GM23338 (cell line): ENCODE measurements at regions not wholly inside any gene's neighbourhood (a gene's known extent, or its start where the extent isn't known, plus 50 kb on each side); places are given as distances from the start of the nearest gene placed in this dataset.

Source experiments
- NANOG ChIP-seq: IDR thresholded peaks from 2 replicates; pipeline ENCODE4 v1.6.1; 2016; ENCODE audit warnings: antibody characterized with exemption, borderline replicate concordance
- ZNF331 ChIP-seq: fragments of 250-450 bp; sonication (Bioruptor Pico); IDR thresholded peaks from 2 replicates; pipeline ENCODE4 v1.5.0; 2020; ENCODE audit warnings: low read depth, mild to moderate bottlenecking, moderate library complexity
- TF ChIP-seq, protein P1 (sequence below): fragments of 250-450 bp; sonication (Bioruptor Pico); IDR thresholded peaks from 2 replicates; pipeline ENCODE4 v1.5.0; 2020; ENCODE audit warnings: mild to moderate bottlenecking, moderate library complexity
- TF ChIP-seq, protein P2 (sequence below), 2 experiments: fragments of 200-600 bp in 1 of 2; sonication (generic) in 1 of 2; conservative IDR thresholded peaks; 2 replicates each; pipeline versions ENCODE4 v1.5.1 to v1.6.1; 2016 to 2017; ENCODE audit warnings: antibody characterized with exemption in 2 of 2, low read depth in 2 of 2, mild to moderate bottlenecking in 2 of 2, moderate library complexity in 1 of 2
- TF ChIP-seq, protein P3 (sequence below): IDR thresholded peaks from one replicate; pipeline ENCODE4 v1.6.1; 2018; ENCODE audit warnings: antibody characterized with exemption; ENCODE audit not compliant: unreplicated experiment

DNA sequence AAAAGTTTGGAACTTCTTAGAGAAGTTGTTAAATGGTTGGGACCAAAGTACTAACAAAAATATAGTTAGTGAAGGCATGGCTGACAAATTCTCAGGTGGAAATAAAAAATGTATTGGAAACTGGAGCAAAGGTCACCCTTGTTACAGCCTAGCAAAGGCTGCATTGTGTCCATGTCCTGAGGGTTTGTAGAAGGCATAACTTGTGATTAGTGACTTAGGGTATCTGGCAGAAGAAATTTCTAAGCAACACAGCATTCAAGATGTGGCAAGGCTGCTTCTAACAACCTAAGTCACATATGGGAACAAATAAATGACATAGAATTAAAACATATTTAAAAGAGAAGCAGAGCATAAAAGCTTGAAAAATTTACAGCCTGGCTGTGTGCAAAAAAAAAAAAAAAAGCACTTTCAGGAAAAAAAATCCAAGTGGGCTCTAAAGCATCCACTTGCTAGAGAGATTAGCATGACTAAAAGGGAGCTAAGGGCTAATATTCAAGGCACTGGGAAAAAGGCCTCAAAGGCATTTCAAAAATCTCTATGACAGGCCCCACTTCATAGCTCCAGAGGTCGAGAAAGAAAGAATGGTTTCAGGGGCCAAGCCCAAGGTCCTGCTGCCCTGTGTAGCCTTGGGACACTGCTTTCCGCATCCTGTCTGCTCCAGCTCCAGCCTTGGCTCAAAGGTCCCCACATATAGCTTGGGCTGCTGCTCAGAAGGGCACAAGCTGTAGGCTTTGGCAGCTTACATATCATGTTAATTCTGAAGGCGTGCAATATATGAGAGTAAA lies 453.2 kb upstream of the PTCHD4 start (continued):
- TF ChIP-seq, protein P1, sequence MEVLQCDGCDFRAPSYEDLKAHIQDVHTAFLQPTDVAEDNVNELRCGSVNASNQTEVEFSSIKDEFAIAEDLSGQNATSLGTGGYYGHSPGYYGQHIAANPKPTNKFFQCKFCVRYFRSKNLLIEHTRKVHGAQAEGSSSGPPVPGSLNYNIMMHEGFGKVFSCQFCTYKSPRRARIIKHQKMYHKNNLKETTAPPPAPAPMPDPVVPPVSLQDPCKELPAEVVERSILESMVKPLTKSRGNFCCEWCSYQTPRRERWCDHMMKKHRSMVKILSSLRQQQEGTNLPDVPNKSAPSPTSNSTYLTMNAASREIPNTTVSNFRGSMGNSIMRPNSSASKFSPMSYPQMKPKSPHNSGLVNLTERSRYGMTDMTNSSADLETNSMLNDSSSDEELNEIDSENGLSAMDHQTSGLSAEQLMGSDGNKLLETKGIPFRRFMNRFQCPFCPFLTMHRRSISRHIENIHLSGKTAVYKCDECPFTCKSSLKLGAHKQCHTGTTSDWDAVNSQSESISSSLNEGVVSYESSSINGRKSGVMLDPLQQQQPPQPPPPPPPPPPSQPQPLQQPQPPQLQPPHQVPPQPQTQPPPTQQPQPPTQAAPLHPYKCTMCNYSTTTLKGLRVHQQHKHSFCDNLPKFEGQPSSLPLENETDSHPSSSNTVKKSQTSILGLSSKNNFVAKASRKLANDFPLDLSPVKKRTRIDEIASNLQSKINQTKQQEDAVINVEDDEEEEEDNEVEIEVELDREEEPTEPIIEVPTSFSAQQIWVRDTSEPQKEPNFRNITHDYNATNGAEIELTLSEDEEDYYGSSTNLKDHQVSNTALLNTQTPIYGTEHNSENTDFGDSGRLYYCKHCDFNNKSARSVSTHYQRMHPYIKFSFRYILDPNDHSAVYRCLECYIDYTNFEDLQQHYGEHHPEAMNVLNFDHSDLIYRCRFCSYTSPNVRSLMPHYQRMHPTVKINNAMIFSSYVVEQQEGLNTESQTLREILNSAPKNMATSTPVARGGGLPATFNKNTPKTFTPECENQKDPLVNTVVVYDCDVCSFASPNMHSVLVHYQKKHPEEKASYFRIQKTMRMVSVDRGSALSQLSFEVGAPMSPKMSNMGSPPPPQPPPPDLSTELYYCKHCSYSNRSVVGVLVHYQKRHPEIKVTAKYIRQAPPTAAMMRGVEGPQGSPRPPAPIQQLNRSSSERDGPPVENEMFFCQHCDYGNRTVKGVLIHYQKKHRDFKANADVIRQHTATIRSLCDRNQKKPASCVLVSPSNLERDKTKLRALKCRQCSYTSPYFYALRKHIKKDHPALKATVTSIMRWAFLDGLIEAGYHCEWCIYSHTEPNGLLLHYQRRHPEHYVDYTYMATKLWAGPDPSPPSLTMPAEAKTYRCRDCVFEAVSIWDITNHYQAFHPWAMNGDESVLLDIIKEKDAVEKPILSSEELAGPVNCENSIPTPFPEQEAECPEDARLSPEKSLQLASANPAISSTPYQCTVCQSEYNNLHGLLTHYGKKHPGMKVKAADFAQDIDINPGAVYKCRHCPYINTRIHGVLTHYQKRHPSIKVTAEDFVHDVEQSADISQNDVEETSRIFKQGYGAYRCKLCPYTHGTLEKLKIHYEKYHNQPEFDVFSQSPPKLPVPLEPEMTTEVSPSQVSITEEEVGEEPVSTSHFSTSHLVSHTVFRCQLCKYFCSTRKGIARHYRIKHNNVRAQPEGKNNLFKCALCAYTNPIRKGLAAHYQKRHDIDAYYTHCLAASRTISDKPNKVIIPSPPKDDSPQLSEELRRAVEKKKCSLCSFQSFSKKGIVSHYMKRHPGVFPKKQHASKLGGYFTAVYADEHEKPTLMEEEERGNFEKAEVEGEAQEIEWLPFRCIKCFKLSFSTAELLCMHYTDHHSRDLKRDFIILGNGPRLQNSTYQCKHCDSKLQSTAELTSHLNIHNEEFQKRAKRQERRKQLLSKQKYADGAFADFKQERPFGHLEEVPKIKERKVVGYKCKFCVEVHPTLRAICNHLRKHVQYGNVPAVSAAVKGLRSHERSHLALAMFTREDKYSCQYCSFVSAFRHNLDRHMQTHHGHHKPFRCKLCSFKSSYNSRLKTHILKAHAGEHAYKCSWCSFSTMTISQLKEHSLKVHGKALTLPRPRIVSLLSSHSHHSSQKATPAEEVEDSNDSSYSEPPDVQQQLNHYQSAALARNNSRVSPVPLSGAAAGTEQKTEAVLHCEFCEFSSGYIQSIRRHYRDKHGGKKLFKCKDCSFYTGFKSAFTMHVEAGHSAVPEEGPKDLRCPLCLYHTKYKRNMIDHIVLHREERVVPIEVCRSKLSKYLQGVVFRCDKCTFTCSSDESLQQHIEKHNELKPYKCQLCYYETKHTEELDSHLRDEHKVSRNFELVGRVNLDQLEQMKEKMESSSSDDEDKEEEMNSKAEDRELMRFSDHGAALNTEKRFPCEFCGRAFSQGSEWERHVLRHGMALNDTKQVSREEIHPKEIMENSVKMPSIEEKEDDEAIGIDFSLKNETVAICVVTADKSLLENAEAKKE (CRISPR knock-in tag), result no peak
- TF ChIP-seq, protein P2, sequence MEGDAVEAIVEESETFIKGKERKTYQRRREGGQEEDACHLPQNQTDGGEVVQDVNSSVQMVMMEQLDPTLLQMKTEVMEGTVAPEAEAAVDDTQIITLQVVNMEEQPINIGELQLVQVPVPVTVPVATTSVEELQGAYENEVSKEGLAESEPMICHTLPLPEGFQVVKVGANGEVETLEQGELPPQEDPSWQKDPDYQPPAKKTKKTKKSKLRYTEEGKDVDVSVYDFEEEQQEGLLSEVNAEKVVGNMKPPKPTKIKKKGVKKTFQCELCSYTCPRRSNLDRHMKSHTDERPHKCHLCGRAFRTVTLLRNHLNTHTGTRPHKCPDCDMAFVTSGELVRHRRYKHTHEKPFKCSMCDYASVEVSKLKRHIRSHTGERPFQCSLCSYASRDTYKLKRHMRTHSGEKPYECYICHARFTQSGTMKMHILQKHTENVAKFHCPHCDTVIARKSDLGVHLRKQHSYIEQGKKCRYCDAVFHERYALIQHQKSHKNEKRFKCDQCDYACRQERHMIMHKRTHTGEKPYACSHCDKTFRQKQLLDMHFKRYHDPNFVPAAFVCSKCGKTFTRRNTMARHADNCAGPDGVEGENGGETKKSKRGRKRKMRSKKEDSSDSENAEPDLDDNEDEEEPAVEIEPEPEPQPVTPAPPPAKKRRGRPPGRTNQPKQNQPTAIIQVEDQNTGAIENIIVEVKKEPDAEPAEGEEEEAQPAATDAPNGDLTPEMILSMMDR (conservative IDR thresholded peaks at IDR 0.05; ENCODE audit: low read depth in 2 of 2), result no peak
- no peak for TF ChIP-seq NANOG
- TF ChIP-seq, protein P3, sequence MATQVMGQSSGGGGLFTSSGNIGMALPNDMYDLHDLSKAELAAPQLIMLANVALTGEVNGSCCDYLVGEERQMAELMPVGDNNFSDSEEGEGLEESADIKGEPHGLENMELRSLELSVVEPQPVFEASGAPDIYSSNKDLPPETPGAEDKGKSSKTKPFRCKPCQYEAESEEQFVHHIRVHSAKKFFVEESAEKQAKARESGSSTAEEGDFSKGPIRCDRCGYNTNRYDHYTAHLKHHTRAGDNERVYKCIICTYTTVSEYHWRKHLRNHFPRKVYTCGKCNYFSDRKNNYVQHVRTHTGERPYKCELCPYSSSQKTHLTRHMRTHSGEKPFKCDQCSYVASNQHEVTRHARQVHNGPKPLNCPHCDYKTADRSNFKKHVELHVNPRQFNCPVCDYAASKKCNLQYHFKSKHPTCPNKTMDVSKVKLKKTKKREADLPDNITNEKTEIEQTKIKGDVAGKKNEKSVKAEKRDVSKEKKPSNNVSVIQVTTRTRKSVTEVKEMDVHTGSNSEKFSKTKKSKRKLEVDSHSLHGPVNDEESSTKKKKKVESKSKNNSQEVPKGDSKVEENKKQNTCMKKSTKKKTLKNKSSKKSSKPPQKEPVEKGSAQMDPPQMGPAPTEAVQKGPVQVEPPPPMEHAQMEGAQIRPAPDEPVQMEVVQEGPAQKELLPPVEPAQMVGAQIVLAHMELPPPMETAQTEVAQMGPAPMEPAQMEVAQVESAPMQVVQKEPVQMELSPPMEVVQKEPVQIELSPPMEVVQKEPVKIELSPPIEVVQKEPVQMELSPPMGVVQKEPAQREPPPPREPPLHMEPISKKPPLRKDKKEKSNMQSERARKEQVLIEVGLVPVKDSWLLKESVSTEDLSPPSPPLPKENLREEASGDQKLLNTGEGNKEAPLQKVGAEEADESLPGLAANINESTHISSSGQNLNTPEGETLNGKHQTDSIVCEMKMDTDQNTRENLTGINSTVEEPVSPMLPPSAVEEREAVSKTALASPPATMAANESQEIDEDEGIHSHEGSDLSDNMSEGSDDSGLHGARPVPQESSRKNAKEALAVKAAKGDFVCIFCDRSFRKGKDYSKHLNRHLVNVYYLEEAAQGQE, result no peak
- TF ChIP-seq ZNF331 (CRISPR knock-in tag), result no peak
